ENCODE measurements at regions not wholly inside any gene's neighbourhood (a gene's known extent, or its start where the extent isn't known, plus 50 kb on each side); places are given as distances from the start of the nearest gene placed in this dataset.

DNA sequence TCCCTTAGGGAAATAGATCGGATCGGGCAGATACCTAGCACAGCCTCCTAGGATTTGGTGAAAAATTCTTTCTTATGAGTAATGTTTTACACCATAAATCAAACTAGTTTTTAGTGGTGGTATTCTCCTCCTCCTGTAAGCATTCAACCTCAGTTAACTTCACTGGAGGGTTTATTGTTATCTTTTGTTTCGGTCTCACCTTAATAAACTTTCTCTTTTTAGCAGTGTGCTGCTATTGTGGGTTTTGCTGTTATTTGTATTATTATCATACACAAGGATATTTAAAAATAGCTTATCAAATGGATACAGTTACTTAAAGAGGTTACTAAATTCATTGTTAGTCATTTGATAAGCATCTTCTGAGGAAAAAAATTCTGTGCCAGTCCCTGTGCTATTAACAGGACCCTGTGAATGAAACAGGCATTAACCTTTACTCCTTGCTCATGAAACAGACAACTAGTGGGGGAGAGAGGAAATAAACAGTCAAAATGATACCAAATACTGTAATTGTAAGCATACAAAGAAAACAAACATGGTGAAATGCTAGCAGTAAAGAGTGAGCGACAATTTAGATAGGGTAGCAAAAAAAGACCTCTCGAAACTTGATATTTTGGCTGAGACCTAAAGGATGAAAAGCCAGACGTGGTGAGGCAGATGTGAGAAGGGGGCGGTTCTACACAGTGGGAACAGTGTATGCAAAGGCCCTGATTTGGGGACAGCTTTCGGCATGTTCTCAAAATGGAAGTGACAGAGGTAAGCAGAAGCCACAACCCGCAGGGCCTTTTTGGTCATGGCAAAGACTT lies 178.7 kb upstream of the SOX5 start:
- H3K27me3 ChIP-seq (replicated peaks; ENCODE audit: insufficient read depth), result no peaks in the 10 kb centered on the region
- no peak for TF ChIP-seq EZH2phosphoT487 (IDR thresholded peaks at IDR 0.05; ENCODE audit: insufficient read depth, low read depth)
- no peak for TF ChIP-seq EZH2 (IDR thresholded peaks at IDR 0.05; ENCODE audit: insufficient read depth, poor library complexity, severe bottlenecking)
- in situ Hi-C loops (cut with MboI), result no loop called here
- H3K9me3 ChIP-seq (ENCODE audit: low read depth), result no peaks in the 10 kb centered on the region
- DNase-seq, result no peak
- no peak overlapping the region for H2AFZ ChIP-seq
- no peaks in the 10 kb centered on the region for H4K20me1 ChIP-seq (ENCODE audit: insufficient read depth)
- no peak overlapping the region for H3K4me3 ChIP-seq
- H3K79me2 ChIP-seq (ENCODE audit: insufficient read depth), result no peaks in the 10 kb centered on the region
- H3K36me3 ChIP-seq (ENCODE audit: low read depth), result no peaks in the 10 kb centered on the region
- H3K9ac ChIP-seq, result no peak overlapping the region
- H3F3A ChIP-seq (ENCODE audit: insufficient read depth), result no peaks in the 10 kb centered on the region
- no peak overlapping the region for H3K4me2 ChIP-seq (ENCODE audit: unreplicated experiment)
- no peak overlapping the region for H3K27ac ChIP-seq
- WGBS, 2 experiments (ENCODE audit: low coverage in 1 of 2, low lambda C conversion rate in 2 of 2, missing lambda C conversion rate in 2 of 2), result 48 to 49% methylated on average over 9 of the region's 9 CpGs
- no peaks in the 10 kb centered on the region for H3K9me2 ChIP-seq (ENCODE audit: insufficient read depth)
- H3K4me1 ChIP-seq (ENCODE audit: insufficient read depth), result no peaks in the 10 kb centered on the region

DNA sequence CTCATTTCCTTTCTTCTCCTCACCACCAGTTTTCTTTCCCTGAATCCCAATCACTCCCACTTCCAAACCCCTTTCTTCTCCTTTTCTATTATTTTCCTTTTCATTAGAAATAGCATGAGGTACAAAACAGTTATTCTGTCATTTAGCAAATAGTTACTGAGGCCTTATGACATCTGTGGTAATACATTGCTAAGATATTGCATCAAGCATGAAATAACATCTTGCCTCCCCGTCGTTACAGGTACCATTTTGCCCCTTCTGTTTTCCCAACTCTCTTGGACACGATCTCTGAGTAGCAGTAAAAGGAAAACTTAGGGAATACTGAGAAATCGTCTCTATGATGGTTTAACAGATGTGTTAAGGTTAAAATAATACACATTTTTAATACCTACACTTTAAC lies 175.8 kb upstream of the SOX5 start:
- in situ Hi-C loops (cut with MboI), result no loop called here

DNA sequence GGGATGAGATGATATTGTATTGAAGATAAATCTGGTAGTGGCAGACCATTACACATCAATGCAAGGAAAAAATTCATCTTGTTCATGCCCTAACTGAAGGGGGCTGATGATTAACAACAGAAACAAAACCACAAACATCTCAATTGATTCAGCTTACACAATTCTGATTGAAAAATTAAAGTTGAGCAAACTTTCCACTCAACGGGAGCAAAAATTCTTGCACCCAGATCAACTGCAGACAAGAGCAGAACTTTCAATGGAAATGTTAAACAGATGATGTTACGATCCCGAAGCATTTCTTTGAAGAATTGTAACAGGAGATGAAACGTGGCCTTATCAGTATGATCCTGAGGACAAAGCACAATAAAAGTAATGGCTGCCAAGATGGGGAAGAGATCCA lies 172.4 kb upstream of the SOX5 start:
- Histone ChIP-seq H3K9me3 (ENCODE audit: low read depth) (no peaks in the 10 kb centered on the region), H3K9ac (no peak overlapping the region), H3K79me2 (ENCODE audit: insufficient read depth) (no peaks in the 10 kb centered on the region), H2AFZ (no peak overlapping the region), H3K36me3 (ENCODE audit: low read depth) (no peaks in the 10 kb centered on the region), H3K27ac (no peak overlapping the region), H3F3A (ENCODE audit: insufficient read depth) (no peaks in the 10 kb centered on the region), H4K20me1 (ENCODE audit: insufficient read depth) (no peaks in the 10 kb centered on the region), H3K27me3 (replicated peaks; ENCODE audit: insufficient read depth) (no peaks in the 10 kb centered on the region), H3K4me3 (no peak overlapping the region), H3K4me1 (ENCODE audit: insufficient read depth) (no peaks in the 10 kb centered on the region), H3K4me2 (ENCODE audit: unreplicated experiment) (no peak overlapping the region), H3K9me2 (ENCODE audit: insufficient read depth) (no peaks in the 10 kb centered on the region)
- no peak for DNase-seq
- WGBS, 2 experiments (ENCODE audit: low coverage in 1 of 2, low lambda C conversion rate in 2 of 2, missing lambda C conversion rate in 2 of 2), result 2 to 5% methylated on average over 4 of the region's 4 CpGs
- in situ Hi-C loops (cut with MboI), result no loop called here
- TF ChIP-seq EZH2phosphoT487 (IDR thresholded peaks at IDR 0.05; ENCODE audit: insufficient read depth, low read depth), result no peak

More for the DNA sequence above, 175.8 kb upstream of the SOX5 start:
- DNase-seq, result no peak
- Histone ChIP-seq H3K36me3 (ENCODE audit: low read depth) (no peaks in the 10 kb centered on the region), H3K4me2 (ENCODE audit: unreplicated experiment) (no peak overlapping the region), H3K9me2 (ENCODE audit: insufficient read depth) (no peaks in the 10 kb centered on the region), H3K4me3 (no peak overlapping the region), H2AFZ (no peak overlapping the region), H3K27ac (no peak overlapping the region), H4K20me1 (ENCODE audit: insufficient read depth) (no peaks in the 10 kb centered on the region), H3K9ac (no peak overlapping the region), H3K79me2 (ENCODE audit: insufficient read depth) (no peaks in the 10 kb centered on the region), H3K4me1 (ENCODE audit: insufficient read depth) (no peaks in the 10 kb centered on the region), H3K27me3 (replicated peaks; ENCODE audit: insufficient read depth) (no peaks in the 10 kb centered on the region), H3F3A (ENCODE audit: insufficient read depth) (no peaks in the 10 kb centered on the region), H3K9me3 (ENCODE audit: low read depth) (no peaks in the 10 kb centered on the region)
- 35 to 46% methylated on average over 4 of the region's 4 CpGs for WGBS, 2 experiments (ENCODE audit: low coverage in 1 of 2, low lambda C conversion rate in 2 of 2, missing lambda C conversion rate in 2 of 2)
- TF ChIP-seq EZH2phosphoT487 (IDR thresholded peaks at IDR 0.05; ENCODE audit: insufficient read depth, low read depth), result no peak
- no peak for TF ChIP-seq EZH2 (IDR thresholded peaks at IDR 0.05; ENCODE audit: insufficient read depth, poor library complexity, severe bottlenecking)

- TF ChIP-seq EZH2 (IDR thresholded peaks at IDR 0.05; ENCODE audit: insufficient read depth, poor library complexity, severe bottlenecking) (no peak), EZH2phosphoT487 (IDR thresholded peaks at IDR 0.05; ENCODE audit: insufficient read depth, low read depth) (no peak)
- in situ Hi-C loops (cut with MboI), result no loop called here
Observed at GRCh38 chr12:24118668-24119067, 169.2 kb upstream of the SOX5 start.

More at GRCh38 chr12:24118668-24119067, 169.2 kb upstream of the SOX5 start:
- no peaks in the 10 kb centered on the region for H4K20me1 ChIP-seq (ENCODE audit: insufficient read depth)
- no peak overlapping the region for H2AFZ ChIP-seq
- no peaks in the 10 kb centered on the region for H3K27me3 ChIP-seq (replicated peaks; ENCODE audit: insufficient read depth)
- no peak overlapping the region for H3K4me3 ChIP-seq
- 12 to 18% methylated on average over 1 of the region's 1 CpG for WGBS, 2 experiments (ENCODE audit: low coverage in 1 of 2, low lambda C conversion rate in 2 of 2, missing lambda C conversion rate in 2 of 2)
- H3K27ac ChIP-seq, result no peak overlapping the region
- no peak overlapping the region for H3K4me2 ChIP-seq (ENCODE audit: unreplicated experiment)
- no peaks in the 10 kb centered on the region for H3K4me1 ChIP-seq (ENCODE audit: insufficient read depth)
- no peaks in the 10 kb centered on the region for H3K36me3 ChIP-seq (ENCODE audit: low read depth)
- H3K9ac ChIP-seq, result no peak overlapping the region
- DNase-seq, result no peak
- H3K9me2 ChIP-seq (ENCODE audit: insufficient read depth), result no peaks in the 10 kb centered on the region
- H3K9me3 ChIP-seq (ENCODE audit: low read depth), result no peaks in the 10 kb centered on the region
- no peaks in the 10 kb centered on the region for H3F3A ChIP-seq (ENCODE audit: insufficient read depth)
- H3K79me2 ChIP-seq (ENCODE audit: insufficient read depth), result no peaks in the 10 kb centered on the region
